Prostate gland (tissue), 2 donors: ENCODE measurements at regions not wholly inside any gene's neighbourhood (a gene's known extent, or its start where the extent isn't known, plus 50 kb on each side); places are given as distances from the start of the nearest gene placed in this dataset.
"Not testable (repeated sequence)": the region's sequence is repeated elsewhere in the genome, so short reads cannot be mapped to it uniquely, and the experiment has no call there.

ENCODE experiments used
- DNase-seq: peaks from one replicate; pipeline ENCODE4 v3.0.0-alpha.2; 2019; ENCODE audit warnings: low spot score
- H3K27ac ChIP-seq, 2 donors: fragments of 200-600 bp; sonication (generic); 2 replicates each; pipeline ENCODE4 v1.5.1; 2017 to 2019
- H3K27me3 ChIP-seq: fragments of 200-600 bp; sonication (generic); replicated peaks from 2 replicates; pipeline ENCODE4 v1.5.1; 2019; ENCODE audit not compliant: insufficient read depth
- H3K36me3 ChIP-seq, 2 donors: fragments of 200-600 bp; sonication (generic); 1 replicate in 1 of 2; 2 replicates in 1 of 2; pipeline versions ENCODE4 v1.5.1 to v1.8.1; 2017 to 2019
- H3K4me1 ChIP-seq: fragments of 200-600 bp; sonication (generic); replicated peaks from 2 replicates; pipeline ENCODE4 v1.5.1; 2019
- H3K4me3 ChIP-seq, 2 donors: fragments of 200-600 bp; sonication (generic); 2 replicates each; pipeline ENCODE4 v1.5.1; 2017 to 2019
- H3K9me3 ChIP-seq: fragments of 200-600 bp; sonication (generic); 2 replicates; pipeline ENCODE4 v1.5.1; 2017
- POLR2A ChIP-seq: fragments of 450-650 bp; IDR thresholded peaks from one replicate; pipeline ENCODE4 v1.6.1; 2016; ENCODE audit warnings: antibody characterized with exemption, mild to moderate bottlenecking
- POLR2AphosphoS5 ChIP-seq: sonication (generic); formaldehyde crosslinking; IDR thresholded peaks from one replicate; pipeline ENCODE4 v1.6.1; 2017; ENCODE audit warnings: antibody characterized with exemption
- WGBS: methylation state at CpG from one replicate; pipeline ENCODE4 v1.1.5; 2018; 5-methylcytosine and 5-hydroxymethylcytosine counted together
- intact Hi-C: fragments of 100-400 bp; cut with DNase I; formaldehyde crosslinking; loops from one replicate; pipeline ENCODE4 v1.14.2; 2022
- TF ChIP-seq, protein P1 (sequence below), 4 experiments: fragments of 200-600 bp in 2 of 4; fragments of 450-650 bp in 2 of 4; sonication (generic) in 2 of 4; IDR thresholded peaks; 1 replicate in 3 of 4; 2 replicates in 1 of 4; pipeline ENCODE4 v1.5.1; 2016 to 2019; ENCODE audit warnings: antibody characterized with exemption in 4 of 4, mild to moderate bottlenecking in 2 of 4, moderate library complexity in 2 of 4

DNA sequence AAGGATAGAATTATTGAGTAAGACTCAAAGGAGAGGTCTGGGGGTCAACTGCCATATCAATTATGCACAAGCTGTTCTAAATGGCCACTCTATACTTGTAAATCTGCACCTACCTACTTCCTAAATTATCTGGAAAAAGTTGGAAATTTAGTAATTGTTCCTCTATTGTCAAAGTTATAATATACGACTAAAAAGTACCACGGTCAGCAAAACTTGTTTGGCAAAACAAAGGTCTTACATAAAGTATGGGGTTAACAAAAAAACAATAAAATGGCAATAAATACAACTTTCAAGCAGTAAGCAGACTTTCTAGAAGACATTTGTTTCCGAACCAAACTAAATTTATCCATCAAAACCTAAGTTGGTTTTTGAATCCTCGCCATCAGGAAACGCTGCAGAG lies 309.7 kb downstream of the FRK start:
- DNase-seq: no peak
- no peaks in the 10 kb centered on the region for H3K36me3 ChIP-seq
- no peaks in the 10 kb centered on the region for H3K9me3 ChIP-seq
- no peaks in the 10 kb centered on the region for H3K4me1 ChIP-seq
- no peak overlapping the region for H3K27ac ChIP-seq
- 76% methylated on average over 5 of the region's 5 CpGs for WGBS
- no peaks in the 10 kb centered on the region for H3K27me3 ChIP-seq
- no peak overlapping the region for H3K4me3 ChIP-seq
- TF ChIP-seq, protein P1, sequence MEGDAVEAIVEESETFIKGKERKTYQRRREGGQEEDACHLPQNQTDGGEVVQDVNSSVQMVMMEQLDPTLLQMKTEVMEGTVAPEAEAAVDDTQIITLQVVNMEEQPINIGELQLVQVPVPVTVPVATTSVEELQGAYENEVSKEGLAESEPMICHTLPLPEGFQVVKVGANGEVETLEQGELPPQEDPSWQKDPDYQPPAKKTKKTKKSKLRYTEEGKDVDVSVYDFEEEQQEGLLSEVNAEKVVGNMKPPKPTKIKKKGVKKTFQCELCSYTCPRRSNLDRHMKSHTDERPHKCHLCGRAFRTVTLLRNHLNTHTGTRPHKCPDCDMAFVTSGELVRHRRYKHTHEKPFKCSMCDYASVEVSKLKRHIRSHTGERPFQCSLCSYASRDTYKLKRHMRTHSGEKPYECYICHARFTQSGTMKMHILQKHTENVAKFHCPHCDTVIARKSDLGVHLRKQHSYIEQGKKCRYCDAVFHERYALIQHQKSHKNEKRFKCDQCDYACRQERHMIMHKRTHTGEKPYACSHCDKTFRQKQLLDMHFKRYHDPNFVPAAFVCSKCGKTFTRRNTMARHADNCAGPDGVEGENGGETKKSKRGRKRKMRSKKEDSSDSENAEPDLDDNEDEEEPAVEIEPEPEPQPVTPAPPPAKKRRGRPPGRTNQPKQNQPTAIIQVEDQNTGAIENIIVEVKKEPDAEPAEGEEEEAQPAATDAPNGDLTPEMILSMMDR (IDR thresholded peaks at IDR 0.05): no peak
- TF ChIP-seq POLR2A (no peak), POLR2AphosphoS5 (no peak)
- intact Hi-C loops: no loop called here

DNA sequence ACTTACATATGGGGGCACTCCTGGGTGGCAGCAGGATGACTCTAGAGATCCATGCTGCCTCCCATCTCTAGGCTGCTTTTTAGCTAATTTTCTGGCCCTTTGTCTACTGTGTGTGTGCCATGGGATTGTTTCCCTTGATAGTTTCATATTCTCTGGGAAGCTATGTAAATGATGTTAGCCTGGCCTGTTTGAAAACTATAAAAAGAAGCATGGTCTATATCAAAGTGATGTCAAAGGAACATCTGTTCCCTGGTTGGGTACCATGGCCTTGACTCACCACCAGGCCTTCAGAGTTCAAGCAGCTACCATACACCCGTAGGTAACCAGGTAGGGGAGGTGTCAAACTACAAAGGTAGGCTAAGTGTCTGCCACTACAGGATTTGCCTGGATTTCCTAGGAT lies 310.4 kb downstream of the FRK start:
- H3K4me3 ChIP-seq: no peak overlapping the region
- no peak for DNase-seq
- no peaks in the 10 kb centered on the region for H3K36me3 ChIP-seq
- WGBS: 86% methylated on average over 1 of the region's 1 CpG
- no peaks in the 10 kb centered on the region for H3K9me3 ChIP-seq
- no peaks in the 10 kb centered on the region for H3K27me3 ChIP-seq
- TF ChIP-seq POLR2A: no peak
- TF ChIP-seq, protein P1 (IDR thresholded peaks at IDR 0.05): no peak
- TF ChIP-seq POLR2AphosphoS5: no peak
- no peak overlapping the region for H3K27ac ChIP-seq
- H3K4me1 ChIP-seq: no peaks in the 10 kb centered on the region
- intact Hi-C loops: no loop called here

DNA sequence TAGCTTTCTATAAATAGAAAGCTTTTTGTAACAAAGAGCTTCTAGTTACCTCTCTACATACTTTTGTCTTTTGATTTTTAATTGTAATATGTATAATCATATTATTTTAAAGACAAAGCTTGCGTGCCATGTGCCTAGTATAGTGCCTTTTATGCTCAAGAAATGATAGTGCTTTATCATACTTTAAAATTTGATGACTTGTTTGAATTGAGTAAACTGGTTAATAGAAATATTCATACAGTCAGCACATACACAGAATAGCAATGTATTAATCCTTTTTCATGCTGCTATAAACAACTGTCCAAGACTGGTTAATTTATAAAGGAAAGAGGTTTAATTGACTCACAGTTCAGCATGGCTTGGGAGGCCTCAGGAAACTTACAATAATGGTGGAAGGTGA lies 313.0 kb downstream of the FRK start:
- Histone ChIP-seq H3K9me3 (no peaks in the 10 kb centered on the region), H3K27ac (no peak overlapping the region), H3K36me3 (no peaks in the 10 kb centered on the region), H3K27me3 (no peaks in the 10 kb centered on the region), H3K4me1 (no peaks in the 10 kb centered on the region), H3K4me3 (no peak overlapping the region)
- WGBS: 0% methylated on average over 1 of the region's 1 CpG
- TF ChIP-seq POLR2A (no peak), POLR2AphosphoS5 (no peak)
- TF ChIP-seq, protein P1 (IDR thresholded peaks at IDR 0.05): no peak
- no peak for DNase-seq
- intact Hi-C loops: no loop called here

DNA sequence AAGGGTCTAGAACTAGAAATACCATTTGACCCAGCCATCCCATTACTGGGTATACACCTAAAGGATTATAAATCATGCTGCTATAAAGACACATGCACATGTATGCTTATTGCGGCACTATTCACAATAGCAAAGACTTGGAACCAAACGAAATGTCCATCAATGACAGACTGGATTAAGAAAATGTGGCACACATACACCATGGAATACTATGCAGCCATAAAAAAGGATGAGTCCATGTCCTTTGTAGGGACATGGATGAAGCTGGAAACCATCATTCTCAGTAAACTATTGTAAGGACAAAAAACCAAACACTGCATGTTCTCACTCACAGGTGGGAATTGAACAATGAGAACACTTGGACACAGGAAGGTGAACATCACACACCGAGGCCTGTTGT lies 314.1 kb downstream of the FRK start:
- H3K4me3 ChIP-seq, H3K36me3 ChIP-seq, DNase-seq, H3K4me1 ChIP-seq, H3K9me3 ChIP-seq, H3K27me3 ChIP-seq, H3K27ac ChIP-seq, intact Hi-C loops: not testable (repeated sequence)
- 97% methylated on average over 3 of the region's 3 CpGs for WGBS

DNA sequence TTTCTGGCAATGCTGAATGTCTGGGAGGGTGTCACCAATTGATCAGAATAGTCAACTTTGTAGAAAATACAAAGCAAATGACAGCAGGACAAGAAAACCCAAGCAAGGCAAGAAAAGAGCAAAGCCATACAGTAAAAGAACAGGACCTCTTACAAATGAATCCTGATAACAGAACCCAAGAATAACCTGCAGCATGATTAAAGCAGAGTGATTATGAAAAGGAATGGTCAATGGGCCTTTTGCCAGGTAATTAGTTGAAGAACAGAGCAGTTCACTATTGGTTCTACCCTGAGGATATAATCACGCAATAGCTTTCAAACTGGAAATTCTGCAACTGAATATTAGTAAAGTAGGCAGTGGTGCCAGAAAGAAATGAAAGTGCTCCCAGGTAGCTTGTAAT lies 319.8 kb downstream of the FRK start:
- 50% methylated on average over 1 of the region's 1 CpG for WGBS
- Histone ChIP-seq H3K4me3 (no peak overlapping the region), H3K27ac (no peak overlapping the region), H3K4me1 (no peaks in the 10 kb centered on the region), H3K36me3 (no peaks in the 10 kb centered on the region), H3K9me3 (no peaks in the 10 kb centered on the region), H3K27me3 (no peaks in the 10 kb centered on the region)
- intact Hi-C loops: no loop called here
- TF ChIP-seq POLR2A: no peak
- TF ChIP-seq, protein P1 (IDR thresholded peaks at IDR 0.05): no peak
- TF ChIP-seq POLR2AphosphoS5: no peak
- no peak for DNase-seq

DNA sequence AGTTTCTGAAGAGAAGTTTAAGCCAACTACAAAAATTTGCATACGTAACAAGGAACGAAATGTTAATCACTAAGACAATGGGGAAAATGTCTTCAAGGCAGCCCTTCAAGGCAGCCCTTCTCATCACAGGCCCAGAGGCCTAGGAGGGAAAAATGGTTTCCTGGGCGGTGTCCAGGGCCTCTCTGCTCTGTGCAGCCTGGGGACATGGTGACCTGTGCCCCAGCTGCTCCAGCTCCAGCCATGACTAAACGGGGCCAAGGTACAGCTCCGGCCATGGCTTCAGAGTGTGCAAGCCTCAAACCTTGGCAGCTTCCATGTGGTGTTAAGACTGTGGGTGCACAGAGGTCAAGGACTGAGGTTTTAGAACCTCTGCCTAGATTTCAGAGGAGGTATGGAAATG lies 325.1 kb downstream of the FRK start:
- Histone ChIP-seq H3K4me1 (no peaks in the 10 kb centered on the region), H3K4me3 (no peak overlapping the region), H3K27me3 (no peaks in the 10 kb centered on the region), H3K36me3 (no peaks in the 10 kb centered on the region), H3K9me3 (no peaks in the 10 kb centered on the region), H3K27ac (no peak overlapping the region)
- no peak for TF ChIP-seq POLR2A
- TF ChIP-seq POLR2AphosphoS5: no peak
- TF ChIP-seq, protein P1 (IDR thresholded peaks at IDR 0.05): no peak
- DNase-seq: no peak
- 93% methylated on average over 5 of the region's 5 CpGs for WGBS
- intact Hi-C loops: no loop called here
